Lung (tissue), 11 donors: ENCODE measurements at regions not wholly inside any gene's neighbourhood (a gene's known extent, or its start where the extent isn't known, plus 50 kb on each side); places are given as distances from the start of the nearest gene placed in this dataset.
"Not testable (repeated sequence)": the region's sequence is repeated elsewhere in the genome, so short reads cannot be mapped to it uniquely, and the experiment has no call there.

Source experiments
- ATAC-seq: fragments of 200-7000 bp; cut with Tn5 transposase; one replicate; pipeline ENCODE4 v1.9.1; 2020; ENCODE audit warnings: moderate number of reproducible peaks; ENCODE audit not compliant: insufficient read depth, low FRiP score
- DNase-seq, 3 donors: peaks; one replicate each; pipeline ENCODE4 v3.0.0-alpha.2; 2013 to 2017
- H3K27ac ChIP-seq, 2 donors: one replicate each; pipeline ENCODE4 v1.5.1; 2013; ENCODE audit warnings: mild to moderate bottlenecking in 2 of 2, moderate library complexity in 2 of 2, control low read depth in 1 of 2, inconsistent platforms in 1 of 2, low read depth in 1 of 2, low read length in 1 of 2
- H3K27me3 ChIP-seq, 3 donors: one replicate each; pipeline ENCODE4 v1.5.1; 2013; ENCODE audit warnings: low read length in 2 of 3; ENCODE audit not compliant: control insufficient read depth in 3 of 3, insufficient read depth in 3 of 3
- H3K36me3 ChIP-seq, 4 donors: one replicate each; pipeline ENCODE4 v1.5.1; 2013; ENCODE audit warnings: low read length in 4 of 4, mild to moderate bottlenecking in 1 of 4, moderate library complexity in 1 of 4; ENCODE audit not compliant: control insufficient read depth in 4 of 4, insufficient read depth in 4 of 4
- H3K4me1 ChIP-seq, 5 donors: one replicate each; pipeline ENCODE4 v1.5.1; 2013; ENCODE audit warnings: low read length in 5 of 5, mild to moderate bottlenecking in 2 of 5, moderate library complexity in 1 of 5; ENCODE audit not compliant: control insufficient read depth in 5 of 5, insufficient read depth in 5 of 5
- H3K4me3 ChIP-seq: one replicate; pipeline ENCODE4 v1.5.1; 2013; ENCODE audit warnings: mild to moderate bottlenecking, control low read depth, moderate library complexity
- H3K9ac ChIP-seq, 2 donors: one replicate each; pipeline ENCODE4 v1.5.1; 2013; ENCODE audit warnings: low read length in 2 of 2, control low read depth in 1 of 2; ENCODE audit not compliant: insufficient read depth in 1 of 2
- H3K9me3 ChIP-seq, 4 donors: one replicate each; pipeline ENCODE4 v1.5.1; 2013; ENCODE audit warnings: low read length in 3 of 4, mild to moderate bottlenecking in 1 of 4, moderate library complexity in 1 of 4; ENCODE audit not compliant: control insufficient read depth in 4 of 4, insufficient read depth in 3 of 4
- WGBS, 2 donors: extraction: QIAGEN DNeasy Blood & Tissue Kit; methylation state at CpG; one replicate each; pipeline ENCODE4 v1.1.7; 2013; 5-methylcytosine and 5-hydroxymethylcytosine counted together
- TF ChIP-seq, protein P1 (sequence below): IDR thresholded peaks from 2 replicates; pipeline ENCODE4 v1.5.1; 2012; ENCODE audit warnings: mild to moderate bottlenecking; ENCODE audit errors: control extremely low read depth, extremely low read depth
- donor health status: control.
- donor health status: control.
- donor health status: Bipolar disorder and iron deficiency.
- donor health status: healthy.
- donor health status: DM: yes; HTN: yes; CAD: no.

DNA sequence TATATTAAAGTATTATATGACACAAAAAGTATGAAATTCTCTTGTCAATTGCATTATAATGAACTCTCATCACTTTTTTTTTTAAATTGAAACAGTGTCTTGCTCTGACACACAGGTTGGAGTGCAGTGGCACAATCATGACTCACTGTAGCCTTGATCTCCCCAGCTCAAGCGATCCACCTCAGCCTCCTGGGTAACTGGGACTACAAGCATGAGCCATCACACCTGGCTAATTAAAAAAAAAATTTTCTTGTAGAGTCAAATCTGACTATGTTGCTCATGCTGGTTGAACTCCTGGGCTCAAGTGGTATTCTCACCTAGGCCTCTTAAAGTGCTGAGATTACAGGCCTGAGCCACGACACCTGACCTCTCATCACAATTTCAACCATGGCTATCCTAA lies 259.3 kb downstream of the S1PR1 start:
- no peak overlapping the region for H3K27ac ChIP-seq
- H3K9ac ChIP-seq: no peak overlapping the region
- no peaks in the 10 kb centered on the region for H3K36me3 ChIP-seq
- DNase-seq (no peak), ATAC-seq (no peak)
- no peaks in the 10 kb centered on the region for H3K9me3 ChIP-seq
- WGBS, 2 donors: 72 to 86% methylated on average over 2 of the region's 2 CpGs
- no peaks in the 10 kb centered on the region for H3K27me3 ChIP-seq
- no peaks in the 10 kb centered on the region for H3K4me1 ChIP-seq
- TF ChIP-seq, protein P1, sequence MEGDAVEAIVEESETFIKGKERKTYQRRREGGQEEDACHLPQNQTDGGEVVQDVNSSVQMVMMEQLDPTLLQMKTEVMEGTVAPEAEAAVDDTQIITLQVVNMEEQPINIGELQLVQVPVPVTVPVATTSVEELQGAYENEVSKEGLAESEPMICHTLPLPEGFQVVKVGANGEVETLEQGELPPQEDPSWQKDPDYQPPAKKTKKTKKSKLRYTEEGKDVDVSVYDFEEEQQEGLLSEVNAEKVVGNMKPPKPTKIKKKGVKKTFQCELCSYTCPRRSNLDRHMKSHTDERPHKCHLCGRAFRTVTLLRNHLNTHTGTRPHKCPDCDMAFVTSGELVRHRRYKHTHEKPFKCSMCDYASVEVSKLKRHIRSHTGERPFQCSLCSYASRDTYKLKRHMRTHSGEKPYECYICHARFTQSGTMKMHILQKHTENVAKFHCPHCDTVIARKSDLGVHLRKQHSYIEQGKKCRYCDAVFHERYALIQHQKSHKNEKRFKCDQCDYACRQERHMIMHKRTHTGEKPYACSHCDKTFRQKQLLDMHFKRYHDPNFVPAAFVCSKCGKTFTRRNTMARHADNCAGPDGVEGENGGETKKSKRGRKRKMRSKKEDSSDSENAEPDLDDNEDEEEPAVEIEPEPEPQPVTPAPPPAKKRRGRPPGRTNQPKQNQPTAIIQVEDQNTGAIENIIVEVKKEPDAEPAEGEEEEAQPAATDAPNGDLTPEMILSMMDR: no peak
- no peak overlapping the region for H3K4me3 ChIP-seq

DNA sequence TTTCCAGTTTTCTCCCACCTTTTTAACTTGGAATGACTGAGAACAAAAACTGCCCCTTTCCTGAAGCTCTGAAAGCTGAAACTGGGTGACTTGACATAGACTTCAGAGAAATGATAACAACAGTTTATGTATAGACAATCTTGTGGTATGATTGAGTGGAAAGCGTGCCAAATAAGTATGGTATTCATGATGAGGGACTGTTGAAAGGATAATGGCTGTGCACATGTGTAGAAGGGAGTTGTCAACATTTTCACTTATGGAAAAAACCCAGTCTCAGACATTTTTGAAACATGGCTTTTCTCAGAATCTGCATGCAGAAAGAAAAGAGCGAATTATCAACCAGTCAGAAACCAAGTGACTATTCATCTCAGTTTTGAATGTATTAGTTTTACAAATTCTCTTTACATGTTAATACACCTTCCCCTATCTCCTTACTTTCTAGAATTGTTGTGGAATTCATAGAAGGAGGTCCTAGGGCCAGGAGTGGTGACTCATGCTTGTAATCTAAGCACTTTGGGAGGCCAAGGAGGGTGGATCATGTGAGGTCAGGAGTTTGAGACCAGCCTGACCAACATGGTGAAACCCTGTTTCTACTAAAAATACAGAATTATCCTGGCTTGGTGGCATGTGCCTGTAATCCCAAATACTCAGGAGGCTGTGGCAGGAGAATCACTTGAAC lies 261.2 kb downstream of the S1PR1 start:
- TF ChIP-seq, protein P1: no peak
- H3K27me3 ChIP-seq: no peaks in the 10 kb centered on the region
- no peak overlapping the region for H3K9ac ChIP-seq
- no peaks in the 10 kb centered on the region for H3K4me1 ChIP-seq
- no peak overlapping the region for H3K27ac ChIP-seq
- ATAC-seq (no peak), DNase-seq (no peak)
- no peaks in the 10 kb centered on the region for H3K9me3 ChIP-seq
- H3K36me3 ChIP-seq: no peaks in the 10 kb centered on the region
- no peak overlapping the region for H3K4me3 ChIP-seq
- WGBS, 2 donors: 47 to 93% methylated on average over 2 of the region's 2 CpGs

DNA sequence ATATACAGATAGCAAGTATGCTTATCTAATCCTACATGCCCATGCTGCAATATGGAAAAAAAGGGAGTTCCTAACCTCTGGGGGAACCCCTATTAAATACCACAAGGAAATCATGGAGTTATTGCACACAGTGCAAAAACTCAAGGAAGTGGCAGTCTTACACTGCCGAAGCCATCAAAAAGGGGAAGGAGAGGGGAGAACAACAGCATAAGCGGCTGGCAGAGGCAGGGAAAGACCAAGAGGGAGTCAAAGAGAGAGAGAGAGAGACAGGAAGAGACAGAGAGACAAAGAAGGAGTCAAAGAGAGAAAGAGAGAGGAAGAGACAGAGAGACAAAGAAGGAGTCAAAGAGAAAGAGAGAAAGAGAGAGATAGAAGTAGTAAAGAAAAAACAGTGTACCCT lies 267.3 kb downstream of the S1PR1 start:
- H3K4me3 ChIP-seq, H3K36me3 ChIP-seq, H3K4me1 ChIP-seq, H3K27ac ChIP-seq, H3K27me3 ChIP-seq, H3K9ac ChIP-seq, ATAC-seq, DNase-seq, H3K9me3 ChIP-seq: not testable (repeated sequence)
- 32 to 48% methylated on average over 2 of the region's 2 CpGs for WGBS, 2 donors

DNA sequence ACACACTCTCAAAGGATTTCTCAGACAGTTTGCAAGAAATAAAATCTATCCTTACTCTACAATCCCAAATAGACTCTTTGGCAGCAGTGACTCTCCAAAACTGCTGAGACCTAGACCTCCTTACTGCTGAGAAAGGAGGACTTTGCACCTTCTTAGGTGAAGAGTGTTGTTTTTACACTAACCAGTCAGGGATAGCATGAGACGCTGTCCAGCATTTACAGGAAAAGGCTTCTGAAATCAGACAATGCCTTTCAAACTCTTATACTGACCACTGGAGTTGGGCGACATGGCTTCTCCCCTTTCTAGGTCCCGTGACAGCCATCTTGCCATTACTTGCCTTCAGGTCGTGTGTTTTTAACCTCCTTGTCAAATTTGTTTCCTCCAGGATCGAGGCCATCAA lies 268.4 kb downstream of the S1PR1 start:
- not testable (repeated sequence) for H3K27me3 ChIP-seq, H3K9me3 ChIP-seq, H3K4me1 ChIP-seq, DNase-seq, H3K27ac ChIP-seq, ATAC-seq, H3K36me3 ChIP-seq, H3K9ac ChIP-seq, H3K4me3 ChIP-seq
- WGBS, 2 donors: 86 to 87% methylated on average over 5 of the region's 5 CpGs
